HEK293 (cell line): ENCODE measurements at regions not wholly inside any gene's neighbourhood (a gene's known extent, or its start where the extent isn't known, plus 50 kb on each side); places are given as distances from the start of the nearest gene placed in this dataset.

ENCODE experiments used
- KLF7 ChIP-seq: fragments of 450-650 bp; formaldehyde crosslinking; IDR thresholded peaks from 2 replicates; pipeline ENCODE4 v1.5.1; 2016; ENCODE audit warnings: missing biosample characterization, missing genetic modification characterization, borderline replicate concordance
- MZF1 ChIP-seq: fragments of 450-650 bp; formaldehyde crosslinking; IDR thresholded peaks from 2 replicates; pipeline ENCODE4 v1.5.1; 2017; ENCODE audit warnings: missing biosample characterization, missing genetic modification characterization, borderline replicate concordance
- PRDM6 ChIP-seq: fragments of 450-650 bp; formaldehyde crosslinking; IDR thresholded peaks from 2 replicates; pipeline ENCODE4 v1.5.1; 2017; ENCODE audit warnings: missing biosample characterization, missing genetic modification characterization
- RBAK ChIP-seq: fragments of 450-650 bp; formaldehyde crosslinking; IDR thresholded peaks from 2 replicates; pipeline ENCODE4 v1.5.1; 2016; ENCODE audit warnings: missing biosample characterization, missing genetic modification characterization
- TCF7L2 ChIP-seq: IDR thresholded peaks from 2 replicates; pipeline ENCODE4 v1.6.1; 2011; ENCODE audit warnings: low read depth, mild to moderate bottlenecking, inconsistent platforms, low read length, moderate library complexity, borderline replicate concordance
- ZBTB44 ChIP-seq: fragments of 450-650 bp; IDR thresholded peaks from 2 replicates; pipeline ENCODE4 v1.5.1; 2018; ENCODE audit warnings: missing biosample characterization, mild to moderate bottlenecking, missing genetic modification characterization

DNA sequence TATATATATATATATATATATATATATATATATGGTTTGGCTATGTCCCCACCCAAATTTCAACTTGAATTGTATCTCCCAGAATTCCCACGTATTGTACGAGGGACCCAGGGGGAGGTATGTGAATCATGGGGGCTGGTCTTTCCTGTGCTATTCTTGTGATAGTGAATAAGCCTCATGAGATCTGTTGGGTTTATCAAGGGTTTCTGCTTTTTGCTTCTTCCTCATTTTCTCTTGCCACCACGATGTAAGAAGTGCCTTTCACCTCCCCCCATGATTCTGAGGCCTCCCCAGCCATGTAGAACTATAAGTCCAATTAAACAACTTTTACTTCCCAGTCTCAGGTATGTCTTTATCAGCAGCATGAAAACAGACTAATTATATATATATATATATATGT, 52.3 kb upstream of the ADAMTS2 start (continued):
- TF ChIP-seq MZF1 (tag by site-specific recombination) = no peak
- no peak for TF ChIP-seq ZBTB44 (tag by site-specific recombination)
- TF ChIP-seq TCF7L2 = no peak
- TF ChIP-seq RBAK (tag by site-specific recombination) = no peak
- TF ChIP-seq PRDM6 = no peak
- no peak for TF ChIP-seq KLF7 (tag by site-specific recombination)
